Keratinocyte (primary cell): ENCODE measurements at regions not wholly inside any gene's neighbourhood (a gene's known extent, or its start where the extent isn't known, plus 50 kb on each side); places are given as distances from the start of the nearest gene placed in this dataset.
"Not testable (repeated sequence)": the region's sequence is repeated elsewhere in the genome, so short reads cannot be mapped to it uniquely, and the experiment has no call there.

Experiments used
- DNase-seq: peaks from one replicate; pipeline ENCODE4 v3.0.0-alpha.2; 2011; ENCODE audit warnings: low read depth, missing footprints, low spot score
- FAIRE-seq: peaks from 2 replicates; lab custom pipeline; 2011; peaks lifted over from hg19 to GRCh38; lab: Jason Lieb, UNC
- H2AFZ ChIP-seq: 2 replicates; pipeline ENCODE4 v1.6.0; 2012; ENCODE audit warnings: low read length, control low read depth, inconsistent platforms; ENCODE audit not compliant: control insufficient read depth
- H3K27ac ChIP-seq: 2 replicates; pipeline ENCODE4 v1.5.1; 2011; ENCODE audit warnings: low read length; ENCODE audit not compliant: control insufficient read depth, insufficient read depth
- H3K27me3 ChIP-seq: 3 replicates; pipeline ENCODE4 v1.6.0; 2011; ENCODE audit warnings: low read length; ENCODE audit not compliant: control insufficient read depth, insufficient read depth; ENCODE audit errors: extremely low read depth
- H3K36me3 ChIP-seq, 2 experiments: 2 replicates in 1 of 2; 3 replicates in 1 of 2; pipeline ENCODE4 v1.5.1; 2011; ENCODE audit warnings: low read length in 2 of 2, mild to moderate bottlenecking in 1 of 2; ENCODE audit not compliant: control insufficient read depth in 2 of 2, insufficient read depth in 2 of 2; ENCODE audit errors: extremely low read depth in 1 of 2
- H3K4me1 ChIP-seq: 3 replicates; pipeline ENCODE4 v1.5.1; 2011; ENCODE audit warnings: low read length; ENCODE audit not compliant: control insufficient read depth, insufficient read depth; ENCODE audit errors: extremely low read depth
- H3K4me2 ChIP-seq: 3 replicates; pipeline ENCODE4 v1.6.0; 2011; ENCODE audit warnings: low read depth, low read length; ENCODE audit not compliant: control insufficient read depth, insufficient read depth; ENCODE audit errors: extremely low read depth
- H3K4me3 ChIP-seq, 3 experiments: fragments of 200-600 bp in 1 of 3; sonication (generic) in 1 of 3; 2 replicates in 2 of 3; 3 replicates in 1 of 3; pipeline ENCODE4 v1.5.1; 2011 to 2016; ENCODE audit warnings: low read length in 3 of 3, mild to moderate bottlenecking in 3 of 3, control low read depth in 2 of 3, inconsistent platforms in 1 of 3, low read depth in 1 of 3, mixed read lengths in 1 of 3, mixed run types in 1 of 3, moderate library complexity in 1 of 3; ENCODE audit not compliant: control insufficient read depth in 2 of 3, insufficient read depth in 2 of 3; ENCODE audit errors: extremely low read depth in 1 of 3
- H3K79me2 ChIP-seq: 2 replicates; pipeline ENCODE4 v1.6.0; 2012; ENCODE audit warnings: low read length; ENCODE audit not compliant: control insufficient read depth, insufficient read depth
- H3K9ac ChIP-seq: 3 replicates; pipeline ENCODE4 v1.6.0; 2011; ENCODE audit warnings: low read length; ENCODE audit not compliant: control insufficient read depth, insufficient read depth; ENCODE audit errors: extremely low read depth
- H3K9me1 ChIP-seq: 3 replicates; pipeline ENCODE4 v1.6.0; 2011; ENCODE audit warnings: low read length; ENCODE audit not compliant: control insufficient read depth, insufficient read depth; ENCODE audit errors: extremely low read depth
- H3K9me3 ChIP-seq: 2 replicates; pipeline ENCODE4 v1.5.1; 2012; ENCODE audit warnings: low read depth, low read length; ENCODE audit not compliant: control insufficient read depth
- H4K20me1 ChIP-seq: 3 replicates; pipeline ENCODE4 v1.6.0; 2011; ENCODE audit warnings: low read length; ENCODE audit not compliant: control insufficient read depth, insufficient read depth; ENCODE audit errors: extremely low read depth
- CTCF ChIP-seq, 3 experiments: IDR thresholded peaks in 1 of 3; conservative IDR thresholded peaks in 1 of 3; optimal IDR thresholded peaks in 1 of 3; 2 replicates in 2 of 3; 3 replicates in 1 of 3; pipeline versions ENCODE3 to v1.5.1; 2011; ENCODE audit warnings: low read length in 3 of 3, mild to moderate bottlenecking in 3 of 3, moderate library complexity in 2 of 3, control low read depth in 1 of 3, inconsistent platforms in 1 of 3; ENCODE audit not compliant: insufficient read depth in 2 of 3; ENCODE audit errors: extremely low read depth in 1 of 3
- EZH2 ChIP-seq: IDR thresholded peaks from one replicate; pipeline ENCODE4 v1.6.1; 2012; ENCODE audit warnings: inconsistent platforms, mild to moderate bottlenecking, low read length, moderate library complexity
- dilution Hi-C: fragments of 300-500 bp; cut with MboI; formaldehyde crosslinking; loops from one replicate; pipeline ENCODE4 v1.7.0; 2020; ENCODE audit warnings: low sequenced_read_pairs; ENCODE audit not compliant: extremely low pct_ligation_motif_present

GRCh38 chr6:14555804-14556203 lies 438.2 kb downstream of the CD83 start:
- dilution Hi-C loops: no loop called here

GRCh38 chr6:14559746-14560536 lies 442.4 kb downstream of the CD83 start:
- no peaks in the 10 kb centered on the region for H3K79me2 ChIP-seq
- no peak overlapping the region for H3K4me2 ChIP-seq
- TF ChIP-seq EZH2 (no peak), CTCF (optimal IDR thresholded peaks at IDR 0.05 in 1 of 3, IDR thresholded peaks at IDR 0.05 in 1 of 3, conservative IDR thresholded peaks at IDR 0.05 in 1 of 3; ENCODE audit: extremely low read depth in 1 of 3, insufficient read depth in 2 of 3, low read length in 3 of 3) (no peak)
- no peaks in the 10 kb centered on the region for H3K4me1 ChIP-seq
- no peak for FAIRE-seq
- dilution Hi-C loops: no loop called here
- H2AFZ ChIP-seq: no peak overlapping the region
- H4K20me1 ChIP-seq: no peaks in the 10 kb centered on the region
- no peak for DNase-seq
- H3K36me3 ChIP-seq: no peaks in the 10 kb centered on the region
- H3K9me3 ChIP-seq: no peaks in the 10 kb centered on the region
- no peak overlapping the region for H3K4me3 ChIP-seq
- no peak overlapping the region for H3K9ac ChIP-seq
- H3K9me1 ChIP-seq: no peaks in the 10 kb centered on the region
- no peak overlapping the region for H3K27ac ChIP-seq
- H3K27me3 ChIP-seq: no peaks in the 10 kb centered on the region

More at GRCh38 chr6:14555804-14556203, 438.2 kb downstream of the CD83 start:
- Histone ChIP-seq H3K4me2 (no peak overlapping the region), H3K79me2 (no peaks in the 10 kb centered on the region), H3K9me1 (no peaks in the 10 kb centered on the region), H3K4me3 (no peak overlapping the region), H3K4me1 (no peaks in the 10 kb centered on the region), H4K20me1 (no peaks in the 10 kb centered on the region), H2AFZ (no peak overlapping the region), H3K9ac (no peak overlapping the region), H3K27ac (no peak overlapping the region), H3K27me3 (no peaks in the 10 kb centered on the region), H3K36me3 (no peaks in the 10 kb centered on the region), H3K9me3 (no peaks in the 10 kb centered on the region)
- DNase-seq (no peak), FAIRE-seq (no peak)
- no peak for TF ChIP-seq CTCF (optimal IDR thresholded peaks at IDR 0.05 in 1 of 3, IDR thresholded peaks at IDR 0.05 in 1 of 3, conservative IDR thresholded peaks at IDR 0.05 in 1 of 3; ENCODE audit: extremely low read depth in 1 of 3, insufficient read depth in 2 of 3, low read length in 3 of 3)
- no peak for TF ChIP-seq EZH2

DNA sequence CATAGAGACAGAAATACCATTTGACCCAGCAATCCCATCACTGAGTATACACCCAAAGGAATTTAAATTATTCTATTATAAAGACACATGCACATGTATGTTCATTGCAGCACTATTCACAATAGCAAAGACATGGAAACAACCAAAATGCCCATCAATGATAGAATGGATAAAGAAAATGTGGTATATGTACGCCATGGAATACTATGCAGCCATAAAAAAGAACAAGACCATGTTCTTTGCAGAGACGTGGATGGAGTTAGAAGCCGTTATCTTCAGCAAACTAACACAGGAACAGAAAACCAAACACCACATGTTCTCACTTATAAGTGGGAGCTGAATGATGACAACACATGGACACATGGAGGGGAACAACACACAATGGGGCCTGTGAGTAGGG lies 444.0 kb downstream of the CD83 start:
- FAIRE-seq, dilution Hi-C loops, H3K27me3 ChIP-seq, H3K4me3 ChIP-seq, H3K36me3 ChIP-seq, H3K9me3 ChIP-seq, DNase-seq, H3K79me2 ChIP-seq, H3K9ac ChIP-seq, H3K4me2 ChIP-seq, H3K27ac ChIP-seq, H3K4me1 ChIP-seq, H2AFZ ChIP-seq, H4K20me1 ChIP-seq, H3K9me1 ChIP-seq: not testable (repeated sequence)
